ENCODE measurements at regions not wholly inside any gene's neighbourhood (a gene's known extent, or its start where the extent isn't known, plus 50 kb on each side); places are given as distances from the start of the nearest gene placed in this dataset.

GRCh38 chr14:82388488-82388887 lies 854.8 kb upstream of the SEL1L start:
- ATAC-seq (ENCODE audit: low FRiP score in 2 of 2) (no peak), DNase-seq (no peak)
- TF ChIP-seq EP300 (IDR thresholded peaks at IDR 0.05) (no peak), CTCF (IDR thresholded peaks at IDR 0.05) (no peak), POLR2AphosphoS5 (IDR thresholded peaks at IDR 0.05) (no peak), POLR2A (IDR thresholded peaks at IDR 0.05) (no peak)
- Histone ChIP-seq H3K36me3 (no peaks in the 10 kb centered on the region), H3K27ac (peak overlapping the region in 1 of 4 donors; percentile 11), H3K4me3 (no peak overlapping the region), H3K9me3 (no peaks in the 10 kb centered on the region), H3K27me3 (no peaks in the 10 kb centered on the region), H3K4me1 (no peaks in the 10 kb centered on the region)
- 70 to 83% methylated on average over 4 of the region's 4 CpGs for WGBS, 2 donors

GRCh38 chr14:82390586-82390985 lies 856.9 kb upstream of the SEL1L start:
- Histone ChIP-seq H3K4me1 (no peaks in the 10 kb centered on the region), H3K4me3 (no peak overlapping the region), H3K27me3 (no peaks in the 10 kb centered on the region), H3K9me3 (no peaks in the 10 kb centered on the region), H3K27ac (no peak overlapping the region), H3K36me3 (no peaks in the 10 kb centered on the region)
- DNase-seq (no peak), ATAC-seq (ENCODE audit: low FRiP score in 2 of 2) (no peak)
- TF ChIP-seq EP300 (IDR thresholded peaks at IDR 0.05) = no peak
- TF ChIP-seq POLR2AphosphoS5 (IDR thresholded peaks at IDR 0.05) = no peak
- no peak for TF ChIP-seq POLR2A (IDR thresholded peaks at IDR 0.05)
- no peak for TF ChIP-seq CTCF (IDR thresholded peaks at IDR 0.05)
- WGBS, 2 donors = 91% methylated on average over 1 of the region's 1 CpG

- Histone ChIP-seq H3K36me3 (no peaks in the 10 kb centered on the region), H3K27me3 (no peaks in the 10 kb centered on the region), H3K4me3 (no peak overlapping the region), H3K9me3 (no peaks in the 10 kb centered on the region), H3K4me1 (no peaks in the 10 kb centered on the region), H3K27ac (no peak overlapping the region)
- 78 to 92% methylated on average over 2 of the region's 2 CpGs for WGBS, 2 donors
- no peak for ATAC-seq (ENCODE audit: low FRiP score in 2 of 2)
- TF ChIP-seq CTCF (IDR thresholded peaks at IDR 0.05) (no peak), EP300 (IDR thresholded peaks at IDR 0.05) (no peak), POLR2AphosphoS5 (IDR thresholded peaks at IDR 0.05) (no peak), POLR2A (IDR thresholded peaks at IDR 0.05) (no peak)
- DNase-seq = no peak
Measured at GRCh38 chr14:82394916-82395315, 861.3 kb upstream of the SEL1L start.

- H3K4me1 ChIP-seq = no peaks in the 10 kb centered on the region
- 19 to 33% methylated on average over 4 of the region's 4 CpGs for WGBS, 2 donors
- DNase-seq (no peak), ATAC-seq (ENCODE audit: low FRiP score in 2 of 2) (no peak)
- H3K27ac ChIP-seq = no peak overlapping the region
- H3K27me3 ChIP-seq = no peaks in the 10 kb centered on the region
- H3K36me3 ChIP-seq = no peaks in the 10 kb centered on the region
- H3K4me3 ChIP-seq = no peak overlapping the region
- no peaks in the 10 kb centered on the region for H3K9me3 ChIP-seq
- TF ChIP-seq CTCF (IDR thresholded peaks at IDR 0.05) (no peak), POLR2AphosphoS5 (IDR thresholded peaks at IDR 0.05) (no peak), EP300 (IDR thresholded peaks at IDR 0.05) (no peak), POLR2A (IDR thresholded peaks at IDR 0.05) (no peak)
Measured at GRCh38 chr14:82398256-82398655, 864.6 kb upstream of the SEL1L start.

- ATAC-seq (ENCODE audit: low FRiP score in 2 of 2) (no peak), DNase-seq (no peak)
- H3K9me3 ChIP-seq = no peaks in the 10 kb centered on the region
- H3K36me3 ChIP-seq = no peaks in the 10 kb centered on the region
- no peak for TF ChIP-seq POLR2A (IDR thresholded peaks at IDR 0.05)
- TF ChIP-seq POLR2AphosphoS5 (IDR thresholded peaks at IDR 0.05) = no peak
- TF ChIP-seq EP300 (IDR thresholded peaks at IDR 0.05) = no peak
- no peak for TF ChIP-seq CTCF (IDR thresholded peaks at IDR 0.05)
- H3K27me3 ChIP-seq = no peaks in the 10 kb centered on the region
- H3K4me3 ChIP-seq = no peak overlapping the region
- H3K27ac ChIP-seq = no peak overlapping the region
- no peaks in the 10 kb centered on the region for H3K4me1 ChIP-seq
Measured at GRCh38 chr14:82403987-82404386, 870.3 kb upstream of the SEL1L start.

Data from upper lobe of left lung (tissue), 6 donors.